HepG2 (cell line): ENCODE measurements at regions not wholly inside any gene's neighbourhood (a gene's known extent, or its start where the extent isn't known, plus 50 kb on each side); places are given as distances from the start of the nearest gene placed in this dataset.

Experiments
- CBX2 ChIP-seq, 2 experiments: fragments of 200-600 bp in 1 of 2; sonication (generic); formaldehyde crosslinking in 1 of 2; IDR thresholded peaks; 2 replicates each; pipeline versions ENCODE4 v1.7.0 to v1.8.1; 2018 to 2022; ENCODE audit warnings: low read depth in 2 of 2, low read length in 1 of 2, mild to moderate bottlenecking in 1 of 2, missing genetic modification reagents in 1 of 2
- FOXP1 ChIP-seq, 2 experiments: fragments of 450-650 bp in 1 of 2; IDR thresholded peaks; 2 replicates each; pipeline ENCODE4 v1.6.1; 2017 to 2018; ENCODE audit warnings: antibody characterized with exemption in 1 of 2
- KLF9 ChIP-seq: IDR thresholded peaks from 2 replicates; pipeline ENCODE4 v1.6.1; 2016; ENCODE audit warnings: low read depth
- MYNN ChIP-seq: sonication (generic); formaldehyde crosslinking; IDR thresholded peaks from 2 replicates; pipeline ENCODE4 v1.4.0; 2020; ENCODE audit warnings: mild to moderate bottlenecking, low read depth, missing genetic modification reagents
- NR2F6 ChIP-seq, 2 experiments: IDR thresholded peaks; 2 replicates each; pipeline ENCODE4 v1.6.1; 2016; ENCODE audit warnings: antibody characterized with exemption in 1 of 2, mild to moderate bottlenecking in 1 of 2
- PATZ1 ChIP-seq: sonication (generic); formaldehyde crosslinking; IDR thresholded peaks from 2 replicates; pipeline ENCODE4 v1.4.0; 2020; ENCODE audit warnings: missing genetic modification reagents
- POLR2AphosphoS5 ChIP-seq: IDR thresholded peaks from 2 replicates; pipeline ENCODE4 v1.6.1; 2012; ENCODE audit warnings: low read depth, low read length
- SCMH1 ChIP-seq: sonication (generic); formaldehyde crosslinking; IDR thresholded peaks from 2 replicates; pipeline ENCODE4 v1.9.0; 2021; ENCODE audit warnings: missing genetic modification reagents, mild to moderate bottlenecking, borderline replicate concordance
- TBX2 ChIP-seq: sonication (generic); formaldehyde crosslinking; IDR thresholded peaks from 2 replicates; pipeline ENCODE4 v1.5.0; 2020; ENCODE audit warnings: missing genetic modification reagents, mild to moderate bottlenecking, borderline replicate concordance
- YY1 ChIP-seq: IDR thresholded peaks from 2 replicates; pipeline ENCODE4 v1.6.1; 2011; ENCODE audit warnings: low read length, low read depth, moderate library complexity, mild to moderate bottlenecking; ENCODE audit not compliant: insufficient read depth, insufficient replicate concordance
- ZFP36 ChIP-seq: fragments of 150-350 bp; IDR thresholded peaks from 2 replicates; pipeline ENCODE4 v1.6.1; 2018; ENCODE audit warnings: borderline replicate concordance, low read length, low read depth; ENCODE audit not compliant: partially characterized antibody
- ZNF746 ChIP-seq: sonication (generic); formaldehyde crosslinking; IDR thresholded peaks from 2 replicates; pipeline ENCODE4 v1.8.0; 2022; ENCODE audit warnings: mild to moderate bottlenecking, missing genetic modification reagents
- ZUFSP ChIP-seq: sonication (generic); formaldehyde crosslinking; IDR thresholded peaks from 2 replicates; pipeline ENCODE4 v1.9.0; 2021; ENCODE audit warnings: missing genetic modification reagents, mild to moderate bottlenecking, borderline replicate concordance
- TF ChIP-seq, protein P1 (sequence below): sonication (generic); formaldehyde crosslinking; IDR thresholded peaks from 2 replicates; pipeline ENCODE4 v1.5.0; 2020; ENCODE audit warnings: mild to moderate bottlenecking, missing genetic modification reagents, moderate library complexity

GRCh38 chr2:144030791-144031190 is 489.1 kb downstream of the ZEB2 start:
- TF ChIP-seq KLF9 (CRISPR knock-in tag) (no peak), FOXP1 (IDR thresholded peaks at IDR 0.05) (no peak), FOXP1 (CRISPR knock-in tag; IDR thresholded peaks at IDR 0.05) (no peak), ZUFSP (CRISPR knock-in tag) (no peak), CBX2 (IDR thresholded peaks at IDR 0.05; ENCODE audit: low read depth, low read length) (no peak), CBX2 (CRISPR knock-in tag; IDR thresholded peaks at IDR 0.05; ENCODE audit: low read depth) (no peak), TBX2 (CRISPR knock-in tag) (no peak), SCMH1 (no peak), NR2F6 (IDR thresholded peaks at IDR 0.05) (no peak), NR2F6 (CRISPR knock-in tag; IDR thresholded peaks at IDR 0.05) (no peak), ZFP36 (no peak), ZNF746 (CRISPR knock-in tag) (no peak), POLR2AphosphoS5 (no peak), PATZ1 (CRISPR knock-in tag) (no peak), MYNN (CRISPR knock-in tag) (no peak), YY1 (no peak)
- TF ChIP-seq, protein P1, sequence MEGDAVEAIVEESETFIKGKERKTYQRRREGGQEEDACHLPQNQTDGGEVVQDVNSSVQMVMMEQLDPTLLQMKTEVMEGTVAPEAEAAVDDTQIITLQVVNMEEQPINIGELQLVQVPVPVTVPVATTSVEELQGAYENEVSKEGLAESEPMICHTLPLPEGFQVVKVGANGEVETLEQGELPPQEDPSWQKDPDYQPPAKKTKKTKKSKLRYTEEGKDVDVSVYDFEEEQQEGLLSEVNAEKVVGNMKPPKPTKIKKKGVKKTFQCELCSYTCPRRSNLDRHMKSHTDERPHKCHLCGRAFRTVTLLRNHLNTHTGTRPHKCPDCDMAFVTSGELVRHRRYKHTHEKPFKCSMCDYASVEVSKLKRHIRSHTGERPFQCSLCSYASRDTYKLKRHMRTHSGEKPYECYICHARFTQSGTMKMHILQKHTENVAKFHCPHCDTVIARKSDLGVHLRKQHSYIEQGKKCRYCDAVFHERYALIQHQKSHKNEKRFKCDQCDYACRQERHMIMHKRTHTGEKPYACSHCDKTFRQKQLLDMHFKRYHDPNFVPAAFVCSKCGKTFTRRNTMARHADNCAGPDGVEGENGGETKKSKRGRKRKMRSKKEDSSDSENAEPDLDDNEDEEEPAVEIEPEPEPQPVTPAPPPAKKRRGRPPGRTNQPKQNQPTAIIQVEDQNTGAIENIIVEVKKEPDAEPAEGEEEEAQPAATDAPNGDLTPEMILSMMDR = no peak
